Trophoblast cell (in vitro differentiated cells and primary cell): ENCODE measurements at regions not wholly inside any gene's neighbourhood (a gene's known extent, or its start where the extent isn't known, plus 50 kb on each side); places are given as distances from the start of the nearest gene placed in this dataset.
A peak's percentile ranks its signal among the peaks of the same experiment; 100 is the strongest.

Experiments used
- DNase-seq, 2 donors: peaks; one replicate each; pipeline ENCODE4 v3.0.0-alpha.2; 2016
- H2AFZ ChIP-seq: 2 replicates; pipeline ENCODE4 v1.6.1; 2013; ENCODE audit warnings: low read length, moderate library complexity, mild to moderate bottlenecking; ENCODE audit not compliant: insufficient read depth, poor library complexity
- H2AK5ac ChIP-seq: 2 replicates; pipeline ENCODE4 v1.6.1; 2013; ENCODE audit warnings: mild to moderate bottlenecking, low read length
- H2BK120ac ChIP-seq: 2 replicates; pipeline ENCODE4 v1.6.1; 2013; ENCODE audit warnings: low read length, mild to moderate bottlenecking, moderate library complexity; ENCODE audit not compliant: insufficient read depth, poor library complexity
- H2BK12ac ChIP-seq: 2 replicates; pipeline ENCODE4 v1.6.1; 2013; ENCODE audit warnings: mild to moderate bottlenecking, low read length, moderate library complexity
- H2BK5ac ChIP-seq: 2 replicates; pipeline ENCODE4 v1.6.1; 2013; ENCODE audit warnings: low read length, low read depth, moderate library complexity, mild to moderate bottlenecking; ENCODE audit not compliant: poor library complexity
- H3K14ac ChIP-seq: 2 replicates; pipeline ENCODE4 v1.6.1; 2013; ENCODE audit warnings: mild to moderate bottlenecking, low read length
- H3K18ac ChIP-seq: 2 replicates; pipeline ENCODE4 v1.6.1; 2013; ENCODE audit warnings: mild to moderate bottlenecking, low read length
- H3K23ac ChIP-seq: 2 replicates; pipeline ENCODE4 v1.6.1; 2013; ENCODE audit warnings: low read length
- H3K27ac ChIP-seq: 2 replicates; pipeline ENCODE4 v1.5.1; 2013; ENCODE audit warnings: low read depth, mild to moderate bottlenecking, inconsistent platforms, low read length, moderate library complexity
- H3K27me3 ChIP-seq: 2 replicates; pipeline ENCODE4 v1.6.1; 2013; ENCODE audit warnings: inconsistent platforms, mild to moderate bottlenecking, low read length, moderate library complexity; ENCODE audit not compliant: insufficient read depth
- H3K36me3 ChIP-seq, 2 experiments: 1 replicate in 1 of 2; 2 replicates in 1 of 2; pipeline ENCODE4 v1.6.1; 2013; ENCODE audit warnings: low read length in 2 of 2, mild to moderate bottlenecking in 2 of 2, moderate library complexity in 1 of 2; ENCODE audit not compliant: insufficient read depth in 2 of 2, control insufficient read depth in 1 of 2
- H3K4ac ChIP-seq: 2 replicates; pipeline ENCODE4 v1.6.1; 2013; ENCODE audit warnings: low read depth, mild to moderate bottlenecking, low read length, moderate library complexity
- H3K4me1 ChIP-seq, 2 experiments: 1 replicate in 1 of 2; 2 replicates in 1 of 2; pipeline ENCODE4 v1.6.1; 2013; ENCODE audit warnings: low read length in 2 of 2, mild to moderate bottlenecking in 2 of 2, moderate library complexity in 1 of 2; ENCODE audit not compliant: insufficient read depth in 2 of 2, control insufficient read depth in 1 of 2
- H3K4me2 ChIP-seq: 2 replicates; pipeline ENCODE4 v1.6.1; 2013; ENCODE audit warnings: inconsistent platforms, mild to moderate bottlenecking, low read length, moderate library complexity
- H3K4me3 ChIP-seq: 2 replicates; pipeline ENCODE4 v1.5.1; 2013; ENCODE audit warnings: mild to moderate bottlenecking, low read depth, low read length, inconsistent platforms
- H3K79me1 ChIP-seq: one replicate; pipeline ENCODE4 v1.6.1; 2013; ENCODE audit warnings: low read length
- H3K79me2 ChIP-seq: 2 replicates; pipeline ENCODE4 v1.6.1; 2013; ENCODE audit warnings: low read length, mild to moderate bottlenecking; ENCODE audit not compliant: control insufficient read depth, insufficient read depth, poor library complexity
- H3K9ac ChIP-seq: 2 replicates; pipeline ENCODE4 v1.6.1; 2013; ENCODE audit warnings: mild to moderate bottlenecking, low read length
- H3K9me3 ChIP-seq: 2 replicates; pipeline ENCODE4 v1.6.1; 2013; ENCODE audit warnings: low read depth, mild to moderate bottlenecking, control low read depth, inconsistent platforms, low read length; ENCODE audit not compliant: insufficient read depth
- H4K12ac ChIP-seq: 2 replicates; pipeline ENCODE4 v1.6.1; 2013; ENCODE audit warnings: low read depth, mild to moderate bottlenecking, low read length, moderate library complexity
- H4K8ac ChIP-seq: 2 replicates; pipeline ENCODE4 v1.6.1; 2013; ENCODE audit warnings: low read depth, mild to moderate bottlenecking, low read length, moderate library complexity
- H4K91ac ChIP-seq: one replicate; pipeline ENCODE4 v1.6.1; 2013; ENCODE audit warnings: low read depth, mild to moderate bottlenecking, low read length, moderate library complexity
- WGBS: extraction: QIAGEN DNeasy Blood & Tissue Kit; methylation state at CpG from one replicate; pipeline ENCODE4 v1.1.7; 2013; ENCODE audit warnings: missing lambda C conversion rate; ENCODE audit not compliant: insufficient read length, insufficient coverage; ENCODE audit errors: extremely low coverage; 5-methylcytosine and 5-hydroxymethylcytosine counted together

DNA sequence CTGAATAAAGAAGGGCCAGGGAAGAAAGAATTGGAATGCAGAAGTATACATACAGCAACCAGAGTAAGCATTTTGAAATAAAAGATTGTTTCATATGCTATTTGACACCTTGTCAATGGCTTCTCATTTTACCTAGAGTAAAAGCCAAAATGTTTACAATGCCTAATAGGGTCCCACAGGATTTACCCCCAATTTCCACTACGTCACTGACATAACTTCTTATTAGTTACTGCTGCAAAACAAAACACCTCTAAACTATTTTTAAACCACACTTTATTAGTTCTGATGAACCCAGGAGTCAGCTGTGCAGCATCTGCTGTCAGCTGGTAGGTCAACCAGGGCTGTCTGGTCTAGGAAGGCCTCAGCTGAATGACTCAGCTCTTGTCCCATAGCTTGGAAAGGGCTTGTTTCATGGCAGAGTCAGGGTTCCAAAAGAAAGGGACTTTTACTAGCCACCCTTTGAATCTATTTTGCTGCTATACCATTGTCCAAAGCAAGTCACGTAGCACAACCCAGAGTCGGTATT is 945.1 kb downstream of the EPHA3 start:
- no peak for DNase-seq
- no peak overlapping the region for H2BK120ac ChIP-seq

GRCh38 chr3:90054311-90054710 is 946.9 kb downstream of the EPHA3 start:
- Histone ChIP-seq H3K79me2 (no peaks in the 10 kb centered on the region), H2AK5ac (no peak overlapping the region), H4K8ac (no peak overlapping the region), H3K27ac (no peak overlapping the region), H4K12ac (no peak overlapping the region), H4K91ac (no peak overlapping the region), H2BK12ac (no peak overlapping the region), H3K4me2 (no peak overlapping the region), H3K18ac (no peak overlapping the region), H3K4me3 (no peak overlapping the region), H3K36me3 (no peaks in the 10 kb centered on the region), H3K27me3 (no peaks in the 10 kb centered on the region), H3K14ac (no peak overlapping the region), H3K79me1 (no peaks in the 10 kb centered on the region), H3K23ac (no peak overlapping the region), H3K4me1 (peaks cover 0 to 2% of the 10 kb centered on the region in 2 experiments), H2AFZ (no peak overlapping the region), H3K9ac (no peak overlapping the region), H2BK120ac (no peak overlapping the region), H3K4ac (no peak overlapping the region), H2BK5ac (no peak overlapping the region), H3K9me3 (no peaks in the 10 kb centered on the region)
- WGBS: no CpG with 5 or more reads among the region's 1 CpG
- DNase-seq: no peak

More for the DNA sequence above, 945.1 kb downstream of the EPHA3 start:
- Histone ChIP-seq H3K79me1 (no peaks in the 10 kb centered on the region), H2AFZ (no peak overlapping the region), H3K36me3 (no peaks in the 10 kb centered on the region), H4K91ac (no peak overlapping the region), H3K9me3 (no peaks in the 10 kb centered on the region), H3K79me2 (no peaks in the 10 kb centered on the region), H2BK5ac (peak overlapping the region; percentile 7), H3K4me3 (no peak overlapping the region), H3K14ac (no peak overlapping the region), H4K8ac (no peak overlapping the region), H2AK5ac (no peak overlapping the region), H3K27ac (no peak overlapping the region), H3K27me3 (no peaks in the 10 kb centered on the region), H4K12ac (no peak overlapping the region), H3K18ac (no peak overlapping the region), H3K23ac (no peak overlapping the region), H3K4me2 (no peak overlapping the region), H3K4ac (no peak overlapping the region), H2BK12ac (no peak overlapping the region), H3K4me1 (peaks cover 0 to 2% of the 10 kb centered on the region in 2 experiments), H3K9ac (no peak overlapping the region)
- WGBS: 100% methylated on average over 1 of the region's 3 CpGs

DNA sequence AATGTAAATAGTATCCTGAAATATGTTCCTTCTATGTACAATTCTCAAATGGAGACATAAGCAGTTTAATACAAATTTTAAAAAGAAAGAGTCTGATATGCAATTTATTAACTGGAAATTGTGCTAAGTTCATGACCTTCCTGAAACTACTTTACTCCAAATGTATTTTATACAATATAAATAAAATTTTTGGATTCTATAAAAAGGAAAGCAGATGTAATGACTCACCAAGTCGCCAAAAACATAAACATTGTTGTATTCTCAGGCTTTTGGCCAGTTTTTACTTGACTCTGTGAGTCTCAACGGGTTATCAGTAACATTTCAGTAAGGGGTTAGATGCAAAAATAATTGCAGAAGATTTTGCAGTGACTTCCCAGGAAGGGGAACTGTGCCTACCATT is 948.2 kb downstream of the EPHA3 start:
- no CpG with 5 or more reads among the region's 2 CpGs for WGBS
- Histone ChIP-seq H3K79me2 (no peaks in the 10 kb centered on the region), H3K9me3 (no peaks in the 10 kb centered on the region), H3K14ac (no peak overlapping the region), H3K4me3 (no peak overlapping the region), H4K8ac (no peak overlapping the region), H3K27me3 (no peaks in the 10 kb centered on the region), H3K79me1 (no peaks in the 10 kb centered on the region), H3K18ac (no peak overlapping the region), H3K9ac (no peak overlapping the region), H4K12ac (no peak overlapping the region), H3K36me3 (no peaks in the 10 kb centered on the region), H3K4me1 (peaks cover 0 to 2% of the 10 kb centered on the region in 2 experiments), H3K23ac (no peak overlapping the region), H4K91ac (no peak overlapping the region), H2BK5ac (no peak overlapping the region), H2AFZ (no peak overlapping the region), H3K4me2 (no peak overlapping the region), H3K4ac (no peak overlapping the region), H2BK12ac (no peak overlapping the region), H2BK120ac (no peak overlapping the region), H3K27ac (no peak overlapping the region), H2AK5ac (no peak overlapping the region)
- DNase-seq: no peak

- Histone ChIP-seq H3K4ac (no peak overlapping the region), H2BK120ac (no peak overlapping the region), H3K14ac (no peak overlapping the region), H3K9ac (no peak overlapping the region), H3K36me3 (no peaks in the 10 kb centered on the region), H4K8ac (no peak overlapping the region), H4K12ac (no peak overlapping the region), H3K27ac (no peak overlapping the region), H4K91ac (no peak overlapping the region), H2BK5ac (no peak overlapping the region), H2AFZ (no peak overlapping the region), H3K27me3 (no peaks in the 10 kb centered on the region), H2AK5ac (no peak overlapping the region), H3K4me3 (no peak overlapping the region), H3K4me2 (no peak overlapping the region), H3K4me1 (peaks cover 0 to 2% of the 10 kb centered on the region in 2 experiments), H3K9me3 (no peaks in the 10 kb centered on the region), H3K79me1 (no peaks in the 10 kb centered on the region), H3K23ac (no peak overlapping the region), H3K18ac (no peak overlapping the region), H3K79me2 (no peaks in the 10 kb centered on the region), H2BK12ac (no peak overlapping the region)
- no CpG with 5 or more reads among the region's 2 CpGs for WGBS
- DNase-seq: no peak
These were observed 949.0 kb downstream of the EPHA3 start for GRCh38 chr3:90056281-90057032.
